ENCODE measurements at regions not wholly inside any gene's neighbourhood (a gene's known extent, or its start where the extent isn't known, plus 50 kb on each side); places are given as distances from the start of the nearest gene placed in this dataset.
"Not testable (repeated sequence)": the region's sequence is repeated elsewhere in the genome, so short reads cannot be mapped to it uniquely, and the experiment has no call there.

- ATAC-seq = no peak
- TF ChIP-seq ARNTL (CRISPR knock-in tag; IDR thresholded peaks at IDR 0.05; ENCODE audit: borderline replicate concordance, low read depth) (no peak), ZFP3 (CRISPR knock-in tag; IDR thresholded peaks at IDR 0.05) (no peak), ZNF70 (CRISPR knock-in tag; IDR thresholded peaks at IDR 0.05) (no peak), CREB5 (CRISPR knock-in tag; IDR thresholded peaks at IDR 0.05; ENCODE audit: low read depth) (no peak), TSHZ2 (CRISPR knock-in tag; IDR thresholded peaks at IDR 0.05) (no peak), BACH2 (CRISPR knock-in tag; IDR thresholded peaks at IDR 0.05; ENCODE audit: borderline replicate concordance) (no peak), ZFP30 (CRISPR knock-in tag; IDR thresholded peaks at IDR 0.05) (no peak), GLIS3 (CRISPR knock-in tag; IDR thresholded peaks at IDR 0.05) (no peak), RARB (CRISPR knock-in tag; IDR thresholded peaks at IDR 0.05) (no peak), ESRRG (CRISPR knock-in tag; IDR thresholded peaks at IDR 0.05) (no peak), ZNF565 (CRISPR knock-in tag; conservative IDR thresholded peaks at IDR 0.05; ENCODE audit: low read depth) (no peak), SNAI2 (CRISPR knock-in tag; IDR thresholded peaks at IDR 0.05) (no peak), ISL1 (CRISPR knock-in tag; IDR thresholded peaks at IDR 0.05) (no peak), PATZ1 (CRISPR knock-in tag; IDR thresholded peaks at IDR 0.05; ENCODE audit: borderline replicate concordance) (no peak), CSDC2 (CRISPR knock-in tag; IDR thresholded peaks at IDR 0.05) (no peak), CSRNP3 (CRISPR knock-in tag; IDR thresholded peaks at IDR 0.05) (no peak), PPARA (CRISPR knock-in tag; IDR thresholded peaks at IDR 0.05; ENCODE audit: borderline replicate concordance) (no peak), ZNF8 (CRISPR knock-in tag; IDR thresholded peaks at IDR 0.05) (no peak)
Observed at GRCh38 chr7:125823538-125823937, 893.9 kb upstream of the POT1 start.

GRCh38 chr7:125820495-125820894 lies 890.9 kb upstream of the POT1 start:
- TF ChIP-seq TCF4 (CRISPR knock-in tag; IDR thresholded peaks at IDR 0.05; ENCODE audit: borderline replicate concordance) = no peak
- no peak for TF ChIP-seq POU6F1 (CRISPR knock-in tag; IDR thresholded peaks at IDR 0.05; ENCODE audit: borderline replicate concordance, low read depth)
- no peak for TF ChIP-seq ZNF565 (CRISPR knock-in tag; conservative IDR thresholded peaks at IDR 0.05; ENCODE audit: low read depth)
- TF ChIP-seq ZNF8 (CRISPR knock-in tag; IDR thresholded peaks at IDR 0.05) = no peak
- TF ChIP-seq CSDC2 (CRISPR knock-in tag; IDR thresholded peaks at IDR 0.05) = no peak
- TF ChIP-seq GLIS3 (CRISPR knock-in tag; IDR thresholded peaks at IDR 0.05) = no peak
- no peak for ATAC-seq

- TF ChIP-seq OSR1 (CRISPR knock-in tag; IDR thresholded peaks at IDR 0.05) = no peak
- no peak for TF ChIP-seq ESRRG (CRISPR knock-in tag; IDR thresholded peaks at IDR 0.05)
- TF ChIP-seq ZFP30 (CRISPR knock-in tag; IDR thresholded peaks at IDR 0.05) = no peak
- TF ChIP-seq CSRNP3 (CRISPR knock-in tag; IDR thresholded peaks at IDR 0.05) = no peak
- TF ChIP-seq TCF4 (CRISPR knock-in tag; IDR thresholded peaks at IDR 0.05; ENCODE audit: borderline replicate concordance) = no peak
- TF ChIP-seq ZNF70 (CRISPR knock-in tag; IDR thresholded peaks at IDR 0.05) = no peak
- TF ChIP-seq POU6F1 (CRISPR knock-in tag; IDR thresholded peaks at IDR 0.05; ENCODE audit: borderline replicate concordance, low read depth) = no peak
- no peak for TF ChIP-seq ISL1 (CRISPR knock-in tag; IDR thresholded peaks at IDR 0.05)
- ATAC-seq = no peak
Observed at GRCh38 chr7:125814100-125814499, 884.5 kb upstream of the POT1 start.

- ATAC-seq = not testable (repeated sequence)
Observed at GRCh38 chr7:125806491-125806890, 876.9 kb upstream of the POT1 start.
